DND-41 (cell line): ENCODE measurements at regions not wholly inside any gene's neighbourhood (a gene's known extent, or its start where the extent isn't known, plus 50 kb on each side); places are given as distances from the start of the nearest gene placed in this dataset.

Experiments
- ATAC-seq: fragments of 200-7000 bp; cut with Tn5 transposase; 3 replicates; pipeline ENCODE4 v1.9.1; 2021; ENCODE audit warnings: low read depth; ENCODE audit not compliant: insufficient read depth
- DNase-seq: peaks from one replicate; pipeline ENCODE4 v3.0.0-alpha.2; 2020
- H2AFZ ChIP-seq: 2 replicates; pipeline ENCODE4 v1.6.0; 2012; ENCODE audit warnings: low read depth, low read length
- H3K27ac ChIP-seq: 2 replicates; pipeline ENCODE4 v1.5.1; 2012; ENCODE audit warnings: low read length, inconsistent platforms
- H3K27me3 ChIP-seq: fragments of 200-600 bp; sonication (generic); 2 replicates; pipeline ENCODE4 v1.6.0; 2012; ENCODE audit warnings: low read length, mild to moderate bottlenecking, inconsistent platforms; ENCODE audit not compliant: insufficient read depth, poor library complexity
- H3K36me3 ChIP-seq: 2 replicates; pipeline ENCODE4 v1.5.1; 2012; ENCODE audit warnings: low read length, inconsistent platforms; ENCODE audit not compliant: insufficient read depth
- H3K4me1 ChIP-seq: 2 replicates; pipeline ENCODE4 v1.5.1; 2012; ENCODE audit warnings: mild to moderate bottlenecking, low read length; ENCODE audit not compliant: insufficient read depth
- H3K4me2 ChIP-seq: 2 replicates; pipeline ENCODE4 v1.6.0; 2012; ENCODE audit warnings: mild to moderate bottlenecking, moderate library complexity, low read length, inconsistent platforms; ENCODE audit not compliant: insufficient read depth
- H3K4me3 ChIP-seq, 2 experiments: fragments of 200-600 bp in 1 of 2; shearing (Covaris generic) in 1 of 2; 2 replicates each; pipeline ENCODE4 v1.5.1; 2012 to 2016; ENCODE audit warnings: inconsistent platforms in 2 of 2, low read length in 2 of 2, mild to moderate bottlenecking in 2 of 2, low read depth in 1 of 2, moderate library complexity in 1 of 2
- H3K79me2 ChIP-seq: 2 replicates; pipeline ENCODE4 v1.6.0; 2012; ENCODE audit warnings: low read length, inconsistent platforms; ENCODE audit not compliant: insufficient read depth
- H3K9ac ChIP-seq: 2 replicates; pipeline ENCODE4 v1.6.0; 2012; ENCODE audit warnings: low read depth, mild to moderate bottlenecking, inconsistent platforms, low read length, moderate library complexity
- H3K9me3 ChIP-seq: 2 replicates; pipeline ENCODE4 v1.5.1; 2012; ENCODE audit warnings: low read length, moderate library complexity, mild to moderate bottlenecking, inconsistent platforms; ENCODE audit not compliant: insufficient read depth, severe bottlenecking
- H4K20me1 ChIP-seq: 2 replicates; pipeline ENCODE4 v1.6.0; 2012; ENCODE audit warnings: low read length; ENCODE audit not compliant: insufficient read depth
- CTCF ChIP-seq: IDR thresholded peaks from 2 replicates; pipeline ENCODE4 v1.5.1; 2012; ENCODE audit warnings: borderline replicate concordance, low read length, moderate library complexity, mild to moderate bottlenecking; ENCODE audit not compliant: poor library complexity, severe bottlenecking; ENCODE audit errors: extremely low read depth
- EZH2 ChIP-seq: IDR thresholded peaks from 3 replicates; pipeline ENCODE4 v1.6.1; 2012; ENCODE audit warnings: borderline replicate concordance, low read depth, mild to moderate bottlenecking, moderate library complexity, low read length, inconsistent platforms; ENCODE audit not compliant: severe bottlenecking

- Histone ChIP-seq H2AFZ (no peak overlapping the region), H3K27me3 (no peaks in the 10 kb centered on the region), H3K4me1 (peaks cover 30% of the 10 kb centered on the region), H3K9ac (no peak overlapping the region), H3K9me3 (no peaks in the 10 kb centered on the region), H3K27ac (no peak overlapping the region), H3K79me2 (no peaks in the 10 kb centered on the region), H3K4me3 (no peak overlapping the region), H3K36me3 (no peaks in the 10 kb centered on the region), H4K20me1 (no peaks in the 10 kb centered on the region), H3K4me2 (no peak overlapping the region)
- ATAC-seq (no peak), DNase-seq (no peak)
- TF ChIP-seq EZH2 (no peak), CTCF (no peak)
Measured at GRCh38 chr10:5311617-5312016, 53.1 kb upstream of the UCN3 start.

- Histone ChIP-seq H3K4me1 (peaks cover 49% of the 10 kb centered on the region), H2AFZ (no peak overlapping the region), H3K27ac (peak overlapping the region; percentile 61; the same call in 1 of the 2 replicates), H3K79me2 (no peaks in the 10 kb centered on the region), H4K20me1 (no peaks in the 10 kb centered on the region), H3K36me3 (no peaks in the 10 kb centered on the region), H3K4me3 (no peak overlapping the region), H3K27me3 (no peaks in the 10 kb centered on the region), H3K4me2 (no peak overlapping the region), H3K9me3 (no peaks in the 10 kb centered on the region), H3K9ac (no peak overlapping the region)
- DNase-seq: no peak
- TF ChIP-seq CTCF: no peak
- TF ChIP-seq EZH2: no peak
- ATAC-seq: no peak
Measured at GRCh38 chr10:5314840-5315239, 49.9 kb upstream of the UCN3 start.
